Sciatic nerve (tissue), 2 donors: ENCODE measurements at regions not wholly inside any gene's neighbourhood (a gene's known extent, or its start where the extent isn't known, plus 50 kb on each side); places are given as distances from the start of the nearest gene placed in this dataset.
"Not testable (repeated sequence)": the region's sequence is repeated elsewhere in the genome, so short reads cannot be mapped to it uniquely, and the experiment has no call there.

Experiments used
- ATAC-seq: fragments of 200-7000 bp; cut with Tn5 transposase; one replicate; pipeline ENCODE4 v1.9.1; 2020; ENCODE audit warnings: mild to moderate bottlenecking, moderate library complexity
- DNase-seq: peaks from one replicate; pipeline ENCODE4 v3.0.0-alpha.2; 2020; ENCODE audit warnings: low spot score
- intact Hi-C: fragments of 100-400 bp; cut with DNase I; formaldehyde crosslinking; loops from one replicate; pipeline ENCODE4 v1.14.2; 2022
- donor health status: DM: no; HTN: no; CAD: no.
- donor health status: DM: no; HTN: no; CAD: no.

DNA sequence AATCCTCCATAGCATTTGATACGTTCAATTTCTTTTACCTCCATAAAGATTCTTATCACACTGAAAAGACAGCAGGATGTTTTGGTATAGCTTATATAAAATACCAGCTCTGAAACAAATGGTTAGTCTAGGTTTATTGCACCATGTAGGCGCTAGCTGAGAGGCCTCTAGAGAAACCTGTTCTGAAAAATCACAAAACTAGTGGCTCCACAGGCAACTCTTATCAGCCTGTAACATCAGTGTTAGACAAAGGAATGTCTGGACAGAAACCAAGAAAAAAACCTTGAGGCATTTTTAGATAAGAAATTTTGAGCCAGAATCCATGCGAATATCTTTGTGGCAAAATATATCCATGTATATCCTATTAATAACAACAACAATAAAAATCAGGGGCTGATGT lies 440.4 kb upstream of the MAP2 start:
- intact Hi-C loops: no loop called here
- no peak for DNase-seq
- ATAC-seq: no peak

DNA sequence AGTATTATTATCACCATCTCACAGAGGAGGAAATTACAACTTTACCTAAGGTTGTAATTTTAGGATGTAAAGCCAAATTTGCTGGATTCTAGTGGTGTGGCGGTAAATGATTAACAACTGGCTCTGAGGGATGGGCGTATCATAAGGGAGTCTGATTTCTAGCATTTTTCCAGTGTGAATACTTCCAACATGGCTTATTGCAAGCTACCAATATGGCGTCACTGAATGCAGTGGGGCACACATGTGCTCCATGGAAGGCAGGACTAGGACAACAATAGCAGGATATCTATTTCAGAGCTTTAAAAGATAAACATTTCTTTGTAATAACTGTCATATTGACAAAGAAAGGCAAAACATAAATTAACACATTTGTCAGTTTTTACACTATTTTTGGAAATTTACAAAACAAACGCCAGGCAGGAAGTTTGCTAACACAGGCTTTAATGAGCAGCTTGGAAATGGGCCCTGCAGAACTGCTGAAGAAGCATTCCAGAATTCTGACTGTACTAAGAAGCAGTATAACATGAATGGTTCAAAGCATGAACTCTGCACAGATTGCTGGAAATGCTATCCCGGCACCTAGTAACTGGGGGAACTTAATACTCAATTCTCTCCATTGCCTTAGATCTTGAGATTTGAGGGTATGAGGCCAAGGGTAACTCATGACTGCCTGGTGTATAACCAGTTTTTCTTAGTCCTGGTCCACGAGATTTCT lies 439.3 kb upstream of the MAP2 start:
- DNase-seq: no peak
- intact Hi-C loops: no loop called here
- no peak for ATAC-seq

DNA sequence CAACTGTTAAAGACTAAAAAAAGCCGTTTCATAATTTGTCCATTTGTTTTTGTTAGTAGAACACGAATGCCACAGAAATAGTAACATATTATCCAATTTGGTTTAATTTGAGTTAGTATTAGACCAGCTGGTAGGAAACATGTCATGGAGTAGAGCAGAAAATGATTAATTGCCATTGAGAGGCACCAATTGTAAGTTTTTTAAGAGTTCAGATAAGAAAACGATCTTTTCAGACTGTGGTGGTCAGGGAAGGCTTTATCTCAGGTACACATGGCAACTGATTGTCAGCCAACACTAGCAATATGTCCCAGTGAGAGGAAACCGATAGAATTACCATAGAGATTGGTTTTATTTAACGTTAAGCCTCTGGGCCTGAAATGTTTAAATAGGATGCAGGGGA lies 438.2 kb upstream of the MAP2 start:
- intact Hi-C loops: no loop called here
- no peak for ATAC-seq
- DNase-seq: no peak

DNA sequence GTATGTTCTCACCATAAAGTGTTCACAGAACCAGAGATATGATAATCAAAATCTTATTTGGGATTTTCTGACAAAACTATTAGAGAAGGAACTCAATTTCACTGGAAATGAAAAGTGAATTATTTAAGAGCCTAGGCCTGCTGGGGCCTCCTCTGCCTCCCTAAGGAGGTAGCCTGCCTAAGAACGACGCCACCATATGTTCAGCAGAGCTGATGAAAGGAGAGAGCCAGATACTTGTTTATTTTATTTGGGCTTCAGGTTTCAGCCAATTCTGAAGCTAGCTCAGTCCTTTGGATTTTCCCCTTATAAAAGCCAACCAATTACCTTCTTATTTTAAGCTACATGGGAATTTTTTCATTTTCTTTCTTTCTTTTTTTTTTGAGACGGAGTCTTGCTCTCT lies 433.1 kb upstream of the MAP2 start:
- ATAC-seq: no peak
- no peak for DNase-seq
- intact Hi-C loops: no loop called here

DNA sequence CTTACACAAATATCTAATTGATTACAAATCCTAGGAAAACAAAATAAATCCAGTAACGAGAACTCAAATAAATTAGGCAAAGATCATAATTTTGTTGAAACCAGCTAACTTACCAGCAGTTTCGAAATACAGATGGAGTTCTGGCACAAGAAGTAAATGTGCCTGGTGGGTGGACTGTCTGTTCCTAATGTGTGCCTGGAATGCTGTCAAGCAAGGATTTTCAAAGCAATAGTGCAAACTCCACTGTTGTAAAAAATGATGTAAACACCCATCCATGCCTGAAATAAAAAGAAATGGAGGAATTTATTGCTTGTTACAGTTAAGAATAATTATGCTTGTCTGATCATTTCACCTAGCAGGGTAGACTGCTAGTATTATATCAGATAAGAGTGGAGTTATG lies 423.9 kb upstream of the MAP2 start:
- ATAC-seq: no peak
- intact Hi-C loops: no loop called here
- DNase-seq: no peak

DNA sequence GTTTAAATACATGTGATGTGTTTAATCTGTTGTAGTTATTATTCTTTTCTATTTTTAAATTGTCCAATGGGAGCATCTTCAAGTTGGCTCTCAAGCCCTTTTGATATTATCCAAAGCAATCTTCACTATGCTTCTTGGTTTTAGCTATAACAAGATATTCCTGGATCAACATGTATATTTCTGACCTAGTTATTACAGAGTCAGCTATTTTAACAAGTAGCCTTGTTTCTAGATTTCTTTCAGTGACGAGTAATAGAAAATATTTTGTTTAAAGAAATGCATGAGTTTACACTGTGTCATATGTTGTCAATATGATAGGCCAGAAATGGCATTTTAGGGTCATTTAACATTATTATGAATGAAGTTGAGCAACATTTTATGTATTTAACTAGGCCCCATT lies 421.8 kb upstream of the MAP2 start:
- DNase-seq (no peak), ATAC-seq (no peak)
- intact Hi-C loops: no loop called here

DNA sequence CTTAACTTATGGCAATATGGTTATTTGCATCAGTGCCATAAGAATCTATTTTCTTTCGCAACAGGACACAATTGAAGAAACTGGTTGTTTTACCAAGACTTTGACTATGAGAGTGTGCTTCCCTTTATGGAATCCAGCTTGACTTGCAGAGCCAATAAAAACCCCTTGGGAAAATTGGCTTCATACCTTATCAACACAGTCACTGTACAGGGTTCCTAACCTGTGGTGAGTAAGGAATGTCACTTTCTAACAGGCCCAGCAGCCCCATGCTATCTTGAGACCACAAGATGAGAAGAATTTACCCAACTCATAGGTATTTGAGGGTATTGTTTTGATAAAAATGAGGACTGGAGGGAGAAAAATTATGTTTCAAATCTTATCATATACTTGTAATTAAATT lies 418.5 kb upstream of the MAP2 start:
- DNase-seq (no peak), ATAC-seq (no peak)
- intact Hi-C loops: no loop called here

DNA sequence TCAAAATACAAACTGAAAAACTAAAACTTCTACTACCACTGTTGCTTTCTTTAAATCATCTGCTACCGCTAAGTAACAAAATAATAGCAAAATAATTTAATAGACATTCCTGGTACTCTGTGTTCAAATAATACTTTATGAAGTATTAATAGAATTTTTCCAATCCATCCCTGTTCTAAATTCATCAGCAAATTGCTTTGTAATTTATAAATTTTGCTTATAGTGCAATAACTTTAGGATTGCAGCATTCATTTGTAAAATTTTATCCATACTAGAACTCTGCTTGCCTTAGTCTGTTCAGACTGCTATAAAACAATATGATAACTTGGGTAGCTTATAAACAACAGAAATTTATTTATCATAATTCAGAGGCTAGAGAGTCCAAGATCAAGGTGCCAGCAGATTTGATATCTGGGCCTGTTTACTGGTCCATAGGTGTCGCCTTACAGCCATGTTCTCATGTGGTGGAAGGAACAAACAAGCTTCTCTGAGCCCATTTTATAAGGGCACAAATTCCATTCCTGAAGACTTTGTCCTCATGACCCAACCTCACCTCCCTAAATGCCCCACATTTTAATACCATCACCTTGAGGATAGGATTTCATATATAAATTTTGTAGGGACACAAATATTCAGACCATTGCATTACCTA lies 415.1 kb upstream of the MAP2 start:
- ATAC-seq: no peak
- no peak for DNase-seq
- intact Hi-C loops: no loop called here

DNA sequence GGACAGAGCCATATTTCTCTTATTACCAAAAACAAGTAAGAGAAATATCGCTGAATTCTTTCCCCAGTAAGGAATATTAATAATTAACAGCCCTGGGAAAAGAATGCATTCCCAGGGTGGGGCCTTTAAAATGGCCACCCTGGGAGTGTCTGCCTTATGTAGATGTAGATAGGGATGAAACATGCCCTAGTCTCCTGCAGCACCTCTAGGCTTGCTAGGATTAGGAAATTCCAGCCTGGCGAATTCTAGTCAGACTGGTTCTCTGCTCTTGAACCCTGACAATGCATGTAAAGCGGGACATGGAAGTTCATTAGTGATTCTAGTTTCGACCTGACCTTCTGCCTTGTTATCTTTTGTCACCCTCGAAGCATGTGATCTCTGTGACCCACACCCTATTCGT lies 405.2 kb upstream of the MAP2 start:
- DNase-seq, ATAC-seq, intact Hi-C loops: not testable (repeated sequence)

DNA sequence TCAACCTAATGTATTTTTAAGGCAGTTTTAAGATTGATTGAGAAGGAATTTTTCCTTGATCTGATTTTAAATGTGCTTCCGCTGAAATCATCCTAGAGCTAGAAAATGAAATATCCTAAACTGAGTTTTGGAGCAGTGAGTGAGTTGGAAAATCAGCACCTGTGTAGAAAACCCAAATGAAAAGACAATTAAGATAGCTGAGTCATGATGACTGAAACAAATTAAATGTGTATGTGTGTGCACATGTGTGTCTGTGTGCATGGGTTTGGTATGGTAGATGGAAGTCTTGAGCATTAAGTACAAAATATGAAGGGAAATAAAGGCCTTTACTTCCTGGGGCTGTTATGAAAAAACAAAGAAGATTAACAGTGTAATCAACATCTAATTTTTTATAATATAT lies 394.6 kb upstream of the MAP2 start:
- DNase-seq: no peak
- intact Hi-C loops: no loop called here
- ATAC-seq: no peak

DNA sequence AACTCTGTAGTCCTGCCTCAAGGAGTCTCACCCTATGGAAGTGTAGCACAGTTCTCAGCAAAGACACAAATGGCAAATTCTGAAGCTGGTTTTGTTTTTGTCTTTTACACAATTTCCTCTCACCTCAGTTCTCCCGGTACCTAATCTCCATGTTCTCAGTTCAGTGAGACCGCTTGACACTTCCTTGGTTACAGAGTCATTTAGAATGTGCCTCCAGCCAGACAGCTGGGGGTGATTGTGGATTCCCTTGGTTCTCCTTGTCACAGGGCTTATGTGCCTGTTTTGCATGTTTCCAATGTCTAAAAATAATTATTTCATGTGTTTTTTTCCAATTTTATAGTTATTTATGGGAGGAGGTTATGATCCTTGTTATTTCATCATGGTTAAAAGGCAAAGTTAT lies 379.5 kb upstream of the MAP2 start:
- no peak for ATAC-seq
- no peak for DNase-seq
- intact Hi-C loops: no loop called here

DNA sequence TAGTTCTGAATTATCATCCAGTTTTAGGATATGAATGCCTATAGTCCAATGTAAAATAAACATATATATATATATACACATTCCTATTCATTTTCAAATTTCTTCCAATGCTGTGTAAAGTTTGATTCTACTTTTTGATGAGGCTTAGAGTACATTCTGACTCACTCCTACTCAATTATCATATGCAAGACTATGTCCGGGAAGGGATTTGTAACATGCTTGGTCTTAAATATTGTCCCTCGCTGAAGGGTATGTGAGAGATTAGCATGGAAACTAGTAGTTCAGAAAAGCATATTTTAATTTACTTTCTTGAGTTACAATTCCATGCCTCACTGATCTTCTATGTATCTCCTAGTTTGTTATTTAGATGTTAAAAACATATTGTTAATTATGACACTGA lies 377.7 kb upstream of the MAP2 start:
- intact Hi-C loops: no loop called here
- ATAC-seq (no peak), DNase-seq (no peak)

DNA sequence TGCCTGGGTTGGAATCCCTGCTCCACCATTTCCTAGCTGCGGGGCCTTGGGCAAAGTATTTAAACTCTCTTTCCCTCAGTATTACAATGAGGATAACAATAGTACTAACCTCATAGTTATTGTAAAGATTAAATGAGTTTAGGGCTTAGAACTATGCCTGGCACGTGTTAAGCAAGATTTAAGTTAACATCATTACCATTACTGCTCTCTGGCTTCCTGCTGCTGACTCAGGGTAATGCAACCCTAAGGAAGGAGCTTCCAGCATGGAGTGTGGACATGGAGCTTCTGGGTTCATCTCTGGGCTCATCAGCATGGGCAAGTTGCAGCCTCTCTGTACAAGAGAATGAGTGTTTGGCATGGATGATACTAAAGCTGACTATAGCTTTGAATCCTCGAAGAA lies 374.2 kb upstream of the MAP2 start:
- no peak for DNase-seq
- ATAC-seq: no peak
- intact Hi-C loops: no loop called here

DNA sequence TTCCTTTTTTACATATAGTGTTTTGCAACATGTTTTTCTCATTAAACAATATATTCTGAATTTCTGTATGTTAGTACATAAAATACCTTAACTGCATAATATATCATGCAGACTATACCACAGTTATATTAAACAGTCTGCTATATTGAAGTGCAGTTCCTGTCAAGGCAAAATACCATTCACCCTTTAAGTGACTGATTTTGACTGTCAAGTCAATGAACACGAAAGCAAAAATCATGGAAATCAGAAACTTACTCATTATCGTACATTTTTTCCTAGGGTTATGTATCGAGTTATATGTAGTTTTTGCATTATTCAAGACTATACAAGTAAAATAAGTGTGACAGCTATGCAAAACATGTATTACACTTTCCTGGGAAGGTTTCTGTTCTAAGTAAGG lies 361.6 kb upstream of the MAP2 start:
- intact Hi-C loops: no loop called here
- no peak for ATAC-seq

DNA sequence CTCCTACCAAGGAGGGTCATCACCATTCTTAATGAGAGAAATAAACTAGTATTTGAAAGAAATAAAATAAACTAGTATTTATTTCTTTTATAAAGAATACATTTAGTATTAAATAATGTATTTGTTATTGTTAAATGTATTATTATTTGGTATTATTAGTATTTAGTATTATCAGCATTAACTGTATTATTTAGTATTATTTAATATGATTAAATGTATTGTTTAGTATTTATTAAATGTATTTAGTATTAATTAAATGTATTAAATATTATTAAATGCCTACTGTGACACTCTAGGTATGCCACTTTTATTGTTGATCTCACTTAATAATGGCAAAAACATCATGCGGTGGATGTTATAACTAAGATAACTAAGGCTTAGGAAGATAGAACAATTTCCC lies 353.6 kb upstream of the MAP2 start:
- DNase-seq (no peak), ATAC-seq (no peak)
- intact Hi-C loops: no loop called here

More for the DNA sequence above, 361.6 kb upstream of the MAP2 start:
- DNase-seq: no peak

DNA sequence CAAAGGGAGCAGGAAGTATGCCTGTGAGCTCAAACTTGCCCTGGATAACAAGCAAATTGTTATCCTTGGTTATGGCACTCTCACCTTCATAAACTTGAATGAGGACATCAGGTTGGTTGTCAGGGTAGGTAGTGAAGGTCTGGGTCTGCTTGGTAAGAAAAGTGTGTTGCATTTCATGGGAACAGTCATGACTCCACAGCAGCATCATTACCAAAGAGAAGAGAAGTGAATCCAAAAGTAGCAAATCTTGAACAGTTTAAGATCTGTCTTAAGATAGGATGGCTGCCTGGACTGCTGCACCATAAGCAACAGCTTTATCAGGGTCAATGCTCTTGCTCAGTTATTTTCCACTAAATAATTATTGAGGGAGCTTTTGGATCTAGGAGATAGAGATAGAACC lies 350.7 kb upstream of the MAP2 start:
- DNase-seq (no peak), ATAC-seq (no peak)
- intact Hi-C loops: no loop called here

DNA sequence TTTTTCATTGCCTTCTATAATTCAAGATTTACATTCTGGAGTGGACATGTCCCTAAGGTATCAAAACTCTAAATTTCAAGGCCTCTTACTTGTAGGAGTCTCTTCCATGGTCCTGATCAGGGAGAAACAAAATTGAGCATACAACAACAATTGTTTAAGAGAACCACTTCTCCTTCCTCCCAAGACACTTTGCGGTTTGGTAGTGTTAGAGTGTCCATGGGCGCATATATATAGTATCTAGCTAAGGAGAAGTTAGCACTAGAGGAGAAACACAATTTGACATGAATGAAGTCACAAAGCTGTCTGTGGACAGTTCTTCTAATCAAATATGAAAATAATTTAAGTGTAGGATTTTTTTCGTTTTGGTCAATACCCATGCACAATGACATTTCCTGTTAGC lies 349.1 kb upstream of the MAP2 start:
- DNase-seq (no peak), ATAC-seq (no peak)
- intact Hi-C loops: no loop called here

DNA sequence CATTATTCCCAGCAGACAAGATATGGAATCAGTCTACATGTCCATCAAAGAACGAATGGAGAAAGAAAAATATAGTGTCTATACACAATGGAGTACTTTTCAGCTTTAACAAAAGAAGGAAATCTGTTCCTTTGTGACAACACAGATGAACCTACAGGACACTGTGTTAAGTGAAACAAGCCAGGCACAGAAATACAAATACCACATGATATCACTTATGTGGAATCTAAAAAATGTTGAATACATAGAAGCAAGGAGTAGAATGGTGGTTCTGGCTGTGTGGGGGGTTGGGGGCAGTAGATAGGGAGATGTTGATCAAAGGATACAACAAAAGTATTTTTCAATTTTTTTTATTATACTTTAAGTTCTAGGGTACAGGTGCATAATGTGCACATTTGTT lies 347.7 kb upstream of the MAP2 start:
- intact Hi-C loops: no loop called here
- no peak for DNase-seq
- no peak for ATAC-seq

DNA sequence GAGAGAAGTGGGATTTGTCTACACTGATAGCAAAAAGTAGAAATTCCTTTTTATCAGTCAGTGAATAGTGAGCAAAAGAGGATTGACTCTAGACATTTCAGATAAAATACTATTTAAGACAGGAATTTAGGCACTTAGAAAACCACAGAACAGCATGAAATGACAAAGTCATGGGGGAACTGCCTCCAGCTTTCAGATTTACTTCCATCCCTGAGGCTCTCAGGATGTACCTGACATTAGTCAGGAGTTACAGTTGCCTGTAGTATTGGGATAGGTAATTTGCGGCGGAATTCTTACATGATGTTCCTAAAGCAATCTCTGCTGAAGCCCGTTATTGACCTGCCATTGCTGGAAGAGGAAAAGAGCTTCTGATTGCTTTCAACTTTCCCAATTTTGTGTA lies 337.1 kb upstream of the MAP2 start:
- no peak for DNase-seq
- intact Hi-C loops: no loop called here
- ATAC-seq: no peak

DNA sequence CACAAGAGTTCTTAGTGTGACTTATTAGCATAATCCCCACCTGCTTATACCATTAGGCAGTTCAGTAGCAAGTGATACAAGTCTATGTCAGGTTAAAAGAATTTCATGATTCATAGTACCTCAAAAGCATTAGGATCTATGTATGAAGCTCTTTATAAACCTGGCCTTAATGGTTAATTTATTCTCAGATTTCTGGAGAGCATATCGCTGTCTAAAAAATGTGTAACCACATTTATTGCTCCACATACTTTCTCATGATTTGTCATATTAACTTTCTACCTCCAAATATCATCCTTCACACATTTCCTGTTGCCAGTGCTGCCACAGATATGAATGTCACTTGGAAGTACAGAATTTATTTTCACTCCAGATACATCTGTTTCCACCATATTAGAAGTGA lies 332.8 kb upstream of the MAP2 start:
- ATAC-seq: no peak
- intact Hi-C loops: no loop called here
- DNase-seq: no peak

DNA sequence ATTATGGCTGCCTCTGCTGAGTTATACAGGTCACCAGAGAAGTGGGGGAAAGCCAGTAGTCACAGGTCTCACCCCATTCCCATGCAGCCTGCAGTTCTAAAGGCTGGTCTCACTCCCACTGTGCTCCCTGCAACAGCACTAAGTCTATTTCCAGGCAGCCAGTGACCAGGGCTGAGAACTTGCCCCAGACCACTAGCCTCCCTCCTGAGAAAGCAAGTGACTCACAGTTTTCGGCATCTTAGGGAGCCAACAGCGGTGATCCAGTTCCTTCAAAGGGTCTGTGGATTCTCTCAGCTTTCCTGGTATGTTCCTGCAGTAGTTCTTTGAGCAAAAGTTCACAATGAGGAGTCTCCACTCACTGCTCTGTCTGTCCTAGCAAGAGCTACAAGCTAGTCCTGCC lies 329.6 kb upstream of the MAP2 start:
- intact Hi-C loops: no loop called here
- no peak for DNase-seq

More for the DNA sequence above, 329.6 kb upstream of the MAP2 start:
- no peak for ATAC-seq
